GM12878 (cell line): ENCODE measurements at regions not wholly inside any gene's neighbourhood (a gene's known extent, or its start where the extent isn't known, plus 50 kb on each side); places are given as distances from the start of the nearest gene placed in this dataset.

ENCODE experiments used
- ATAC-seq: fragments of 200-7000 bp; cut with Tn5 transposase; 3 replicates; pipeline ENCODE4 v1.9.1; 2020; ENCODE audit warnings: mild to moderate bottlenecking, moderate library complexity
- BruUV-seq: library from RNA; stranded (reverse); fragments of 400-500 nt; replicated peaks from 2 replicates; lab custom pipeline; 2021; lab: Mats Ljungman, UMichigan
- CTCF ChIA-PET: fragments of 300-600 bp; sonication (Branson Sonifier 250); formaldehyde crosslinking; extraction: SDS; loops from one replicate; lab custom pipeline; 2021; ENCODE audit warnings: inconsistent platforms; lab: Yijun Ruan, JAX
- POLR2A ChIA-PET: fragments of 350-600 bp; formaldehyde crosslinking; extraction: SDS; loops from one replicate; lab custom pipeline; 2021; ENCODE audit warnings: inconsistent platforms; lab: Charles Lee
- RAD21 ChIA-PET: fragments of 300-600 bp; sonication (Branson Sonifier 250); formaldehyde crosslinking; loops from one replicate; lab custom pipeline; 2023; ENCODE audit warnings: antibody characterized with exemption; ENCODE audit not compliant: unreplicated experiment; lab: Charles Lee
- SMC1A ChIA-PET: fragments of 300-600 bp; sonication (Branson Sonifier 250); formaldehyde crosslinking; loops from one replicate; lab custom pipeline; 2023; ENCODE audit not compliant: unreplicated experiment, uncharacterized antibody; lab: Charles Lee
- DNase-seq: peaks from one replicate; pipeline ENCODE4 v3.0.0-alpha.2; 2011; ENCODE audit warnings: low read depth, low spot score
- FAIRE-seq: peaks from 3 replicates; lab custom pipeline; 2011; peaks lifted over from hg19 to GRCh38; lab: Jason Lieb, UNC
- H2AFZ ChIP-seq: 2 replicates; pipeline ENCODE4 v1.6.0; 2011; ENCODE audit warnings: low read depth, low read length, control low read depth; ENCODE audit not compliant: control insufficient read depth
- H3K27ac ChIP-seq: 2 replicates; pipeline ENCODE4 v1.5.1; 2011; ENCODE audit warnings: control low read depth; ENCODE audit not compliant: control insufficient read depth, insufficient read depth
- H3K27me3 ChIP-seq, 2 experiments: replicated peaks in 1 of 2; 2 replicates each; pipeline versions ENCODE4 v1.6.0 to v1.6.1; 2011; ENCODE audit warnings: low read length in 1 of 2; ENCODE audit not compliant: control insufficient read depth in 2 of 2, insufficient read depth in 2 of 2
- H3K36me3 ChIP-seq, 2 experiments: 2 replicates each; pipeline ENCODE4 v1.5.1; 2011; ENCODE audit warnings: low read length in 1 of 2; ENCODE audit not compliant: control insufficient read depth in 2 of 2, insufficient read depth in 2 of 2
- H3K4me1 ChIP-seq: 2 replicates; pipeline ENCODE4 v1.6.1; 2011; ENCODE audit warnings: mild to moderate bottlenecking, low read length, moderate library complexity, mixed read lengths; ENCODE audit not compliant: control insufficient read depth, insufficient read depth
- H3K4me2 ChIP-seq: 2 replicates; pipeline ENCODE4 v1.6.0; 2011; ENCODE audit warnings: control low read depth; ENCODE audit not compliant: control insufficient read depth, insufficient read depth
- H3K4me3 ChIP-seq: fragments of 200-600 bp; sonication (generic); 2 replicates; pipeline ENCODE4 v1.5.1; 2016
- H3K79me2 ChIP-seq: 2 replicates; pipeline ENCODE4 v1.6.0; 2011; ENCODE audit warnings: low read length; ENCODE audit not compliant: control insufficient read depth, insufficient read depth
- H3K9ac ChIP-seq: 2 replicates; pipeline ENCODE4 v1.8.0; 2011; ENCODE audit warnings: low read length, control low read depth, mixed read lengths; ENCODE audit not compliant: control insufficient read depth, insufficient read depth
- H3K9me3 ChIP-seq: replicated peaks from 3 replicates; pipeline ENCODE4 v1.5.1; 2011; ENCODE audit warnings: mild to moderate bottlenecking, low read length; ENCODE audit not compliant: control insufficient read depth, insufficient read depth
- H4K20me1 ChIP-seq: 2 replicates; pipeline ENCODE4 v1.6.0; 2011; ENCODE audit not compliant: control insufficient read depth, insufficient read depth
- ATF7 ChIP-seq: fragments of 450-650 bp; IDR thresholded peaks from 2 replicates; pipeline ENCODE4 v1.6.1; 2016; ENCODE audit warnings: low read depth, mild to moderate bottlenecking
- BCLAF1 ChIP-seq: fragments of 450-650 bp; IDR thresholded peaks from 2 replicates; pipeline ENCODE4 v1.6.1; 2017; ENCODE audit warnings: antibody characterized with exemption, mild to moderate bottlenecking, moderate library complexity
- KLF5 ChIP-seq: fragments of 450-650 bp; IDR thresholded peaks from 2 replicates; pipeline ENCODE4 v1.6.1; 2014; ENCODE audit warnings: mild to moderate bottlenecking; ENCODE audit not compliant: partially characterized antibody
- RAD21 ChIP-seq: IDR thresholded peaks from 2 replicates; pipeline ENCODE4 v1.6.1; 2011; ENCODE audit warnings: mild to moderate bottlenecking, low read depth, low read length, moderate library complexity; ENCODE audit not compliant: insufficient read depth
- USF2 ChIP-seq: IDR thresholded peaks from 2 replicates; pipeline ENCODE4 v1.6.1; 2011; ENCODE audit warnings: low read depth, low read length, improper control_type of control experiment, borderline replicate concordance
- YY1 ChIP-seq: IDR thresholded peaks from 2 replicates; pipeline ENCODE4 v1.6.1; 2011; ENCODE audit warnings: low read depth, mild to moderate bottlenecking, low read length
- ZNF384 ChIP-seq: IDR thresholded peaks from 2 replicates; pipeline ENCODE4 v1.6.1; 2012; ENCODE audit warnings: low read depth, mild to moderate bottlenecking, low read length, improper control_type of control experiment, borderline replicate concordance
- WGBS: methylation state at CpG from one replicate; pipeline ENCODE4 v1.1.6; 2016; ENCODE audit warnings: low lambda C conversion rate; ENCODE audit not compliant: insufficient replicate concordance, insufficient coverage; ENCODE audit errors: missing lambda C conversion rate; 5-methylcytosine and 5-hydroxymethylcytosine counted together
- in situ Hi-C: fragments of 300-500 bp; cut with MboI; formaldehyde crosslinking; loops from 9 replicates; pipeline ENCODE4 v1.14.3; 2018; ENCODE audit warnings: mixed read lengths
- intact Hi-C: fragments of 100-400 bp; cut with micrococcal nuclease; formaldehyde crosslinking; loops from one replicate; pipeline ENCODE4 v1.14.2; 2022; ENCODE audit not compliant: unreplicated experiment
- TF ChIP-seq, protein P1 (sequence below): fragments of 450-650 bp; IDR thresholded peaks from 2 replicates; pipeline ENCODE4 v1.6.1; 2017; ENCODE audit warnings: mild to moderate bottlenecking, moderate library complexity

DNA sequence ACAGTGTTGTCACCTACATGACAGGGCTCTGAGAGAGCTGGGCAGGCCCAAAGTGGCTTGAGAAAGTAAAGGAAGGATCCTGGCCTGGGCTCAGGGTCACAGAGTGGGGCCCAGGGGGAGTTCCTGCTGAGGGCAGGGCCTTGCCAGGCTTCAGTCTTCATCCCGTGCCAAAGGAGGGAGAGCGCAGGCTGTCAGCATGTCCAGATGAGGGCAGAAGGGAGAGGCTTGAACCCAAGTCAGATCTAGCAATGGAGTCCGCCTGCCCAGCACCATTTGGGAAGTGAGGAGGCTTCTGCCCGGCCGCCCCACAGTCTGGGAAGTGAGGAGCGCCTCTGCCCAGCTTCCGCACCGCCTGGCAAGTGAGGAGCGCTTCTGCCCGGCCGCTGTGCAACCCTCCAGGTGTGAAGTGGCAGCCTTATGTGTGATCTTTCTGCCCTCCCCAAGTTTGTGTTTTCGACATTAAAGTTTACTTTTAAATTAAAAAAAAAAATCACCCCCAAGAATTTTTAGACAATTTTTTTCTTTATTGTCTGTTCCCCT lies 303.6 kb upstream of the PROK2 start:
- FAIRE-seq (no peak), ATAC-seq (no peak), DNase-seq (no peak)
- Histone ChIP-seq H2AFZ (no peak overlapping the region), H3K4me3 (no peak overlapping the region), H3K79me2 (no peaks in the 10 kb centered on the region), H3K27me3 (no peaks in the 10 kb centered on the region), H3K27ac (no peak overlapping the region), H3K36me3 (peaks cover 0 to 3% of the 10 kb centered on the region in 2 experiments; a peak in 3 of 4 replicates), H3K9me3 (no peaks in the 10 kb centered on the region), H3K9ac (no peak overlapping the region), H3K4me2 (no peak overlapping the region), H4K20me1 (no peaks in the 10 kb centered on the region), H3K4me1 (peaks cover 24% of the 10 kb centered on the region)
- ChIA-PET RAD21 (no interaction called here), POLR2A (no interaction called here), CTCF (interaction anchor here (1.1 kb wide), 1 partner anchor 18 kb away, joined by 3 read pairs; no protein-coding TSS in a partner anchor), SMC1A (interaction anchor here (0.6 to 2.8 kb wide), 2 partner anchors 10 to 104 kb away, joined by 3 to 9 read pairs; no protein-coding TSS in a partner anchor)
- BruUV-seq = no TSS peak
- in situ Hi-C loops (no loop called here), intact Hi-C loops (loop anchor here (10.0 kb wide), 1 partner anchor 596 kb away; no protein-coding TSS in a partner anchor)
- no peak for TF ChIP-seq ATF7
- 90% methylated on average over 12 of the region's 12 CpGs for WGBS

GRCh38 chr3:72087420-72087819 lies 302.5 kb upstream of the PROK2 start:
- Histone ChIP-seq H2AFZ (no peak overlapping the region), H3K36me3 (peaks cover 0 to 3% of the 10 kb centered on the region in 2 experiments; a peak in 3 of 4 replicates), H4K20me1 (no peaks in the 10 kb centered on the region), H3K27ac (no peak overlapping the region), H3K9me3 (no peaks in the 10 kb centered on the region), H3K4me2 (no peak overlapping the region), H3K79me2 (no peaks in the 10 kb centered on the region), H3K4me1 (peaks cover 23% of the 10 kb centered on the region), H3K4me3 (no peak overlapping the region), H3K27me3 (no peaks in the 10 kb centered on the region), H3K9ac (no peak overlapping the region)
- WGBS = 96% methylated on average over 10 of the region's 10 CpGs
- no peak for FAIRE-seq
- SMC1A ChIA-PET = interaction anchor here (0.6 kb wide), 1 partner anchor 17 kb away, joined by 3 read pairs; no protein-coding TSS in a partner anchor
- POLR2A ChIA-PET = no interaction called here
- CTCF ChIA-PET = no interaction called here
- intact Hi-C loops = loop anchor here (10.0 kb wide), 1 partner anchor 597 kb away; no protein-coding TSS in a partner anchor
- in situ Hi-C loops = no loop called here
- DNase-seq = no peak
- no peak for ATAC-seq
- RAD21 ChIA-PET = no interaction called here
- no TSS peak for BruUV-seq
- no peak for TF ChIP-seq YY1
- no peak for TF ChIP-seq BCLAF1
- no peak for TF ChIP-seq USF2
- TF ChIP-seq, protein P1, sequence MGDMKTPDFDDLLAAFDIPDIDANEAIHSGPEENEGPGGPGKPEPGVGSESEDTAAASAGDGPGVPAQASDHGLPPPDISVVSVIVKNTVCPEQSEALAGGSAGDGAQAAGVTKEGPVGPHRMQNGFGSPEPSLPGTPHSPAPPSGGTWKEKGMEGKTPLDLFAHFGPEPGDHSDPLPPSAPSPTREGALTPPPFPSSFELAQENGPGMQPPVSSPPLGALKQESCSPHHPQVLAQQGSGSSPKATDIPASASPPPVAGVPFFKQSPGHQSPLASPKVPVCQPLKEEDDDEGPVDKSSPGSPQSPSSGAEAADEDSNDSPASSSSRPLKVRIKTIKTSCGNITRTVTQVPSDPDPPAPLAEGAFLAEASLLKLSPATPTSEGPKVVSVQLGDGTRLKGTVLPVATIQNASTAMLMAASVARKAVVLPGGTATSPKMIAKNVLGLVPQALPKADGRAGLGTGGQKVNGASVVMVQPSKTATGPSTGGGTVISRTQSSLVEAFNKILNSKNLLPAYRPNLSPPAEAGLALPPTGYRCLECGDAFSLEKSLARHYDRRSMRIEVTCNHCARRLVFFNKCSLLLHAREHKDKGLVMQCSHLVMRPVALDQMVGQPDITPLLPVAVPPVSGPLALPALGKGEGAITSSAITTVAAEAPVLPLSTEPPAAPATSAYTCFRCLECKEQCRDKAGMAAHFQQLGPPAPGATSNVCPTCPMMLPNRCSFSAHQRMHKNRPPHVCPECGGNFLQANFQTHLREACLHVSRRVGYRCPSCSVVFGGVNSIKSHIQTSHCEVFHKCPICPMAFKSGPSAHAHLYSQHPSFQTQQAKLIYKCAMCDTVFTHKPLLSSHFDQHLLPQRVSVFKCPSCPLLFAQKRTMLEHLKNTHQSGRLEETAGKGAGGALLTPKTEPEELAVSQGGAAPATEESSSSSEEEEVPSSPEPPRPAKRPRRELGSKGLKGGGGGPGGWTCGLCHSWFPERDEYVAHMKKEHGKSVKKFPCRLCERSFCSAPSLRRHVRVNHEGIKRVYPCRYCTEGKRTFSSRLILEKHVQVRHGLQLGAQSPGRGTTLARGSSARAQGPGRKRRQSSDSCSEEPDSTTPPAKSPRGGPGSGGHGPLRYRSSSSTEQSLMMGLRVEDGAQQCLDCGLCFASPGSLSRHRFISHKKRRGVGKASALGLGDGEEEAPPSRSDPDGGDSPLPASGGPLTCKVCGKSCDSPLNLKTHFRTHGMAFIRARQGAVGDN = no peak
- TF ChIP-seq KLF5 = no peak
- TF ChIP-seq ZNF384 = no peak
- TF ChIP-seq RAD21 = no peak
